ENCODE measurements at regions not wholly inside any gene's neighbourhood (a gene's known extent, or its start where the extent isn't known, plus 50 kb on each side); places are given as distances from the start of the nearest gene placed in this dataset.
"Not testable (repeated sequence)": the region's sequence is repeated elsewhere in the genome, so short reads cannot be mapped to it uniquely, and the experiment has no call there.

DNA sequence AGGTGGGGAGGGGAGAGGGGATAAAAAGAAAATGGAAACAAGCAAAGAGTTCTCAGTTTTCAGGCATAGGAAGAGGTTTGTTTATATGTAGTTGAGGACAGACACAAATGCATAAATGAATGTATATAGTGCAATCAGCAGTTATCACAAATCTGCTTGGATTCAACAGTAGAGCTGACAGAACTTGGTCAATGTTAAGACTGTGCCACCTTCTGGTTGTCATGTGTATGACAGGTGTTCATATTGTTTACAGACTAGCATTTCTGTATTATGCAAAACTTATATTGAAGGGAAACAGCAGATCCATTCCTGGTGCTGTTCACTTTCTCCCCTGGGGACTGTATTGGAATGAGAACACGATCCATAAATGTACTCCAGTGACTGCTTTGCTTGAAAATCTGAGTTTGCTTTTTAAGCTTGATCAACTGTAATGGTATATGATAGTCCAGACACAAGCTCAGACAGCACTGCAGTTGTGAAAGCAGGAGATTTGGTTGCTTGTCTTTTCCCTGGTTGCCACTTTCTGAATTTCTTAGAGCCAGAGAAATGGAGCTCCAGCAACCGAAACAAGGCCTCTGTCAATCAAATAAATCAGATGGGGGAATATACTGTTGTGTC, 319.5 kb upstream of the OBI1 start:
- peak; percentile 72 for ATAC-seq

- no peak for ATAC-seq
Observed at GRCh38 chr13:78977311-78977710, 318.4 kb upstream of the OBI1 start.

DNA sequence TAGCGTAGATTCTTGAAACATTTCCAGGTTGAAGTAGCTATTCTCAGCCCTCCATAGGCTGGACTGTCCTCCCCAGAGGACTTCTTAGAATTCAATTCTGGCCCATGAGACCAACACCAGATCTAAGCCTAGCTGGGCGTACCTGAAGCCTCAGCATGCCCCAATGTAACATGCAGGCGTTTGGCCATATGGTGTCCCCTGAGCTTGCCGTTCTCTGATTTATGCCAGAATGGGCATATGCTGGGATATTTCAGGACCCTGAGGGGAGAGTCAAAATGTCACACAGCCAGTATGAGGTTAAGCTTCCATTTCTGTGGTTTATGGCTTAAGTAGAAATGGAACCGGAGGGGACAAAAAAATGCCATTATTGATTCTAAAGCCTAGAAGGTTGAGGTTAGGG, 317.7 kb upstream of the OBI1 start:
- no peak for ATAC-seq

GRCh38 chr13:78972561-78972960, 313.6 kb upstream of the OBI1 start:
- ATAC-seq: no peak

DNA sequence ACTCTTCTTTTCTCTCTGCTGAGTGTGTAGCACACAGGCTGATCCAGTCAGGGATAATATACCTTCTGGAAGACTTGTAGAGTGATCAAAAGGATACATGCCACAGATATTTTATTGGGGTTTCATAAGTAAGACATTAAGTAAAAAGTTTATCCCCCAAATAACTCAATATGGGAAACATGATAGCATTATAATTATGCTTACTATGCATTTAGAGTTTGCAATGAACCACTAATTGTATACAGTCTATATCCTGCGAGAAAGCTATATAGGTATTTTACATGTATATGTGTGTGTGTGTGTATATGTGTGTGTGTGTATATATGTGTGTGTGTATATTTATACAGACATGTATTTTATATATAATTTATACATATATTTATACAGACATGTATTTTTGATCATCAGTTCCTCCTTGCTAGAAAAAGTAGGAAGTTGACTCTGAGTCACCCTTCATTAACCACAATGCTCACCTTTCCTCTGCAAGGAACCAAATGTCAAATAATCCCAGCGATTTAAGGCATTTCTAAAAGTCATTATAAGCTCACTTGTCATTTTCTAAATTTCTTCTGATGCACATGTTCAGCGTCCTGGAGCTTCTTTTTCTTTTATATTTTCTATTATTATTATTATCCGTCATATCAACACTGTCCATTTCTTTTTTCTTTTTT, 312.5 kb upstream of the OBI1 start:
- no peak for ATAC-seq

DNA sequence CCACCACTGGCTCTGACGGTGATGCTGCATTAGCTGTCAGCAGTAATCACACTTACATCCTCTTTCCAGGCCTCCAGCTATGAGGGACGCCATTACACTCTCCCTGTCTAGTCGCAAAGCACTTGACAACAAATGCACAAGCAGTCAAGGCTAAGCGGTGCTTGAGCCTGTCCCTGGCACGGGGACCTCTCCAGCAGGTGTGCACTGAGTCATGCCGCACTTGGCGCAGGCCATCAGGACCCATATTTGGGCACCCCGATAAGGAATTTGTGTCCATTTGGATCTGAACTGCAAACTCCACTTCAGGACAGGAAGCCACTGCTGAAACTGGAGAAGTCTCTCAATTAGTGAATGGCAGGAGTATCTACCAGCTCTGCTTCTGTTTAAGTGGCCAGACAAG, 301.9 kb upstream of the OBI1 start:
- no peak for ATAC-seq

DNA sequence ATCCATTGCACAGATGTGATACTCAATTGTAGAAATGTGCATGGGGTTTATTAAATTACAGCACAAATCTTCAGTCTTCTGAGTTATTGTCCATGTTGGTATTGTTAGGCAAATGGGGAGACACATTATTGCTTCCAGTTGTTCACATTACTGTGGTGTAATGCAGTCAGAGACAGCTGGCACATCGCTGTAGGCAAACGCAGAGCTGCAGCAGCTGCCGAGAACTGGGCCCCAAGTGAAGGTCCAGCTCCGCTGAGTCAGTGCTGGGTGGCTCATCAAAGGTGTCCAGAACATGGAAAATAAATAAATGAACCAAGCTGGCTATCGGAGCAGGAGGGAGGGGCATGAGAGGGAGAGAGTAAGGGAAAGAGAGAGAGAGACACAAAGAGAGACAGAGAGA, 299.1 kb upstream of the OBI1 start:
- no peak for ATAC-seq

DNA sequence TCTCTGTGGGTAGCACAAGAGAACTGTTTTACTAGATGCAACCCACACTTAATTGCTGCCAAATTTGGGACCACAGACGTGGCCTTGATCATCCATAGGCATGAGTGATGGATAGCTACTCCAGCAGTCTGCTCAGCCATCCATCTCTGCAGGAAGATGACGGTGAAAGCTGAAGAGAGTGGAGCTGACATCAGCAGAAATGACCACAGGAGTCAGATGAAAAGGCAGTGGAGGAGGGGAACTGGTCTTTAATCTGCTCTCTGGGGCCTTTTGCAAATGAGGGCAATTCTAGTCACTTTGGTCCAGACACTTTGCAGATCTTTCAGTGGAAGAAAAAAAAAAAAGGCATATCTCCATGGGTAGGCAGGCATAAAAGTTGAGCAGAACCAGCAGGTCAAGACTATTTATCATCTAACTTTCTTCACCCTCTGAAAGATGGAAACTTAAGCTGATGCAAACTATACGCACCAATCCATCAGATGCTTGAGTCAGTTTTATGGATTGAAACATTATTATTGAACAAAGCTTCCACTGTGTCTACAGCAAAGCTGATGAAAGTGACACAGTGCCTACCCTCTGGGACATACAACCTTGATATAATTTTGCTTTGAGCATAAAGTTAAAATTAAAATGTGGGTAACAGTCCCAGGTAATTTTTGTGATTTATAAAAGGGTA, 281.6 kb upstream of the OBI1 start:
- no peak for ATAC-seq

GRCh38 chr13:78934336-78934735, 275.4 kb upstream of the OBI1 start:
- no peak for ATAC-seq

DNA sequence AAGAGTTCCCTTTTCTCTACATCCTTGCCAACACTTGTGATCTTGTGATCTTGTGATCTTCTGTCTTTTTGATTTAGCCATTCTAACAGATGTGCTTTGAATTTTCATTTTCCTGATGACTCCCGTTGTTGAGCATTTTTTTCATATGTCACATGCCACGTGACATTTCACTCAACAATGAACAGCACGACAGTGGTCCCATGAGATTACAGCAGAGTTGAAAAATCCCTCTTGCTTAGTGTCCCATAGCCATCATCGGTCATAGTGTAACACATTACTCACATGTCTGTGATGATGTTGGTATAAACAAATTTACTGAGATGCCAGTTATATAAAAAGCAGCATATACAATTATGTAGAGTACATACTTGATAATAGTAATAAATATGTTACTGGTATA, 256.1 kb upstream of the OBI1 start:
- ATAC-seq: no peak

DNA sequence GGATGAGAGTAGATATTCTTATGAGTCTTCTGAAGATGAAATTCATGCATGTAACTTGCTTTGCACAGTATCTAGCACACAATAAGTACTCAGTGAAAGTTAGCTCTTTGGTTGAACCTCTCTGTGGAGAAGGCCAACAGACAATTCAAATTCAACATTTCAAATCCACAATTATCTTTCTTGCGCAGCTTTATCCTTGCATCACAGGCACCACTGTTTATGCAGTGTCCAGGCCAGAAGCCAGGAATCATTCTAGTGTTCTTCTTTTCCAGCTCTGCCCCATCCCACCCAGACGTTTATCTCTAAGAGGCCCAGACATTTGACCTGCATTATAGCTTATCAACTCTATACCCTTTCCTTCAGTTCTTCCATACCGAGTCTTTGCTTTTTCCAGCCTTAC, 254.7 kb upstream of the OBI1 start:
- ATAC-seq: no peak

DNA sequence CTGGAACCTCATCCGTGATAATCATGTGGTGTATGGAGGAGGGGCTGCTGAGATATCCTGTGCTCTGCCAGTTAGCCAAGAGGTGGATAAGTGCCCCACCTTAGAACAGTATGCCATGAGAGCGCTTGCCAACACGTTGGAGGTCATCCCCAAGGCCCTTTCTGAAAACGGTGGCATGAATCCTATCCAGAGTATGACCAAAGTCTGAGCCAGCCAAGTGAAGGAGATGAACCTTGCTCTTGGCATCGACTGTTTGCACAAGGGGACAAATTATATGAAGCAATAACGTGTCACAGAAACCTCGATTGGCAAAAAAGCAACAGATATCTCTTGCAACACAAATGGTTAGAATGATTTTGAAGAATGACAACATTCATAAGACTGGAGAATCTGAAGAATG, 251.2 kb upstream of the OBI1 start:
- no peak for ATAC-seq

DNA sequence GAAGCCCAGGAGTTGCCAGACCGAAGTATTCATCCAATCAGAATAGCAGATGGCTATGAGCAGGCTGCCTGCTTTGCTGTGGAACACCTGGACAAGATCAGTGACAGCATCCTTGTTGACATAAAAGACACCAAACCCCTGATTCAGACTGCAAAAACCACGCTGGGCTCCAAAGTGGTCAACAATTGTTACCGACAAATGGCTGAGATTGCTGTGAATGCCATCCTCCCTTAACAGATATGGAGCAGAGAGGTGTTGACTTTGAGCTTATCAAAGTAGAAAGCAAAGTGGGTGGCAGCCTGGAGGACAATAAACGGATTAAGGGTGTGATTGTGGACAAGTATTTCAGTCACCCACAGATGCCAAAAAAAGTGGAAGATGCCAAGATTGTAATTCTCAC, 250.3 kb upstream of the OBI1 start:
- ATAC-seq: no peak

DNA sequence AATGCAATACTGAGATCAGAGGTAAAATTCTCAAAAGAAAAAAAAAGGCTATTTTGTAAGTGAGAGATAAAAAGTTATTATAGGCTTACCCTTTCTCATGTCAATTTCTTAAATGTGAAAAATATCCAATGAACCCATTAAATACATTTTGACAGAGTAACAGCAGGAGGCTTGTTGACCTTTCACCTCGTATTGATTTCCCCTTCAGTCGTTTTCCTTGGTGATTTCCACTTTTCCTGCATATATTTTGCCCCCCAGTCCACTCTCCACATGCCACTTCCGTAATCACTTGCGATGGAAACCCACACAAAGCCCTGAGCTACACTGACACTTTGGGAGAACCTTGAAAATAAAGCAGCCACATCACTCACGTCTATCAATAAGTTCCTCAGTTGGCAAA, 248.1 kb upstream of the OBI1 start:
- no peak for ATAC-seq

DNA sequence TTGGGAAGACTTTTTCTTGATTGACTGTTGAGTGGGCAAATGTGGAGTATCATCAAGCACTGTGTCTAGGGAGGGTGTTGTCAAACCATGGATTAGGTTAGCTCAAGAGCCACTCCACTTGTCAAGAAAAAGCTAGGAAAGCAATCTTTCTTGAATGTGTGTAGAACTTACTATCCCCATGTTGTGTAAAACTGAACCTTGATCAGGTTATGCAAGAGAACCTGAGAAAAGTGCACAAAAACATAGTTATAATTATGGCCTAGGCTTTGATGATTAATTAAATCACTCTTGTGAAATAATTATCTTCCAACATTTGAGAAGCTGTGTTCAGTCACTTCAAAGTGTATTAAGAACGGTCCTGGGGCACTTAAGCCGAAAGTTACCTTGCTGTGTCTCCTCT, 238.2 kb upstream of the OBI1 start:
- ATAC-seq: no peak

DNA sequence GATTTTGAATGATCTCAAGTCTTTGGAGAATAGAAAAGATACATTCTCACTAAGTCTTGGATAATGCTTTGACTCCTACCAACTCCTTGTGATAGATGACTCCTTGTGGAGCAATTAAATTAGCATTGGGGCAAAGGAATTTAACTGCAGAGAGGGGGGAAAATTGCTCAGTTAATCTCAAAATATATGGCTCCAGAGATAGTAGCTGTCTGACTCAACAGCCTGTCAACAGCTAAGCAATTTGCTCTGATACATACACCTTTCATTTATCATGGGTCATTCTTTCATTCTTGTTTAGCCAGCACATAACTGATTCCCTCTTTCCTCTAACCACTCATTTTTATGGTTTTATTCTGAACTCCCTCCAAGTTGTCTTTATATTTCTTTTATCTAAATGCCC, 225.6 kb upstream of the OBI1 start:
- no peak for ATAC-seq

DNA sequence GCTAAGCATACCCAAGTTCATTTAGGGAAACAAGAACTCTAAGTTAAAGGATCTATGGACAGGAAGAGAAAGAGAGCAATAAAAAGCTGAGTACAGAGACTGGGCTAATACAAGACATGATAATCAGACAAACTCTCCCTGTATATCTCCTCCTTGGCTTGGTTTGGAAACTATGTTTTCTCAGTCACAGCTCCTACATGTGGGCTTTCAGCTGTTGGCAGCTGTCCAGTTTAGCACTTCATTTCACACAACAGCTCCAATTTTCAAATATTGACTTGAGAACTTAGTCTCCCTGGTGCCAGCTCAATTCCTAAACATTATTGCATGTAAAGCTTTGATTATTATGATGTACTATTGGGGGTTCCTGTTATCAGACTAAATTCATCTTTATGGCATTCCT, 222.8 kb upstream of the OBI1 start:
- ATAC-seq: no peak

GRCh38 chr13:78881054-78881453, 222.1 kb upstream of the OBI1 start:
- no peak for ATAC-seq

DNA sequence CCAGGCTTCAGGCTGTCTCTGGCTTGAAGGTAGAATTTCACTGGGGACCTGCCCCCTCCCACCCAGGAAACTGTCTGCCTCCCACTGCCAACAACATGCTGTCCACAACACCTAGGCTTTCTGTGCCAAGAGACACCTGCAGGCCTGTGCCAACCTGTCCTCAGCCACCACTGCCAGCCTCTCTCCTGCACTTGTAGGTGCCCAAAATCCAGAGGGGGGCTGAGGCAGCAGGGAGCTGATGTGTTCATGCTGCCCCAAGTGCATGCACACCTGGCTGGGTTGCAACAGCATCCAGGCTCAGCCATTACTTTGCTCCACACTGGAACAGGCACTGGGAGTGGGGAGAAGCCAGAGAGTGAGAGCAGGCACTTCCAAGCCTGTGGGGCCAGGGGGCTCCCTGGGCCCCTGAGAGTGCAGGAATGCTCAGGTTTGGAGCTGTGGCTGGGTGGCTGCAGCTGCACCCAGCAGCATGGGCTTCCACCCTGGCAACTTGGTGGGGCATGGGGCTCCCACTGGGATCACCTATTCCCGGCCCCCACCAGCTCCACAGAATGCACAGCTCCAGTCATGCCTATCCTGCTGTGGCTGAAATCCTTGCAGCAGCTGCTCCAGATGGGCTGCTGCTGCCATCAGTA, 218.1 kb upstream of the OBI1 start:
- no peak for ATAC-seq

GRCh38 chr13:78875792-78876580, 217.0 kb upstream of the OBI1 start:
- ATAC-seq: no peak

DNA sequence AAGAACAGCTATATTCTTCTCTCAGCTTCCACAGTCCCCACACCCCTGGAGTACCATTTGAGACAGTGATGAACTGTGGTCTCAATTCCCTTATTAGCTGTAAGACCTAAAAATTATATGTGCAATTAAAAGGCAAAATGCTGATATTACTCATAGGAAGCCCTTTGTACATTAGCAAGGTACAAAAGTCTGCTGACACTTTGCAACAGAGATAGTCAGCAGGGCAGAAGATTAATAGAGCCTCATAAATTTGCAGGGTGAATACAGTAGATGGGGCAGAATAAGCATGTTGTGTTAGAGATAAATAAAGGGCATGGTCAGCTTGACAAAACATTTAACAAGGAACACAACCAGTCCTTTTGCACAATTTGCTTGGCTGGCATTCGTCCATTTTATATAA, 210.0 kb upstream of the OBI1 start:
- ATAC-seq: no peak

GRCh38 chr13:78867655-78868054, 208.7 kb upstream of the OBI1 start:
- no peak for ATAC-seq

DNA sequence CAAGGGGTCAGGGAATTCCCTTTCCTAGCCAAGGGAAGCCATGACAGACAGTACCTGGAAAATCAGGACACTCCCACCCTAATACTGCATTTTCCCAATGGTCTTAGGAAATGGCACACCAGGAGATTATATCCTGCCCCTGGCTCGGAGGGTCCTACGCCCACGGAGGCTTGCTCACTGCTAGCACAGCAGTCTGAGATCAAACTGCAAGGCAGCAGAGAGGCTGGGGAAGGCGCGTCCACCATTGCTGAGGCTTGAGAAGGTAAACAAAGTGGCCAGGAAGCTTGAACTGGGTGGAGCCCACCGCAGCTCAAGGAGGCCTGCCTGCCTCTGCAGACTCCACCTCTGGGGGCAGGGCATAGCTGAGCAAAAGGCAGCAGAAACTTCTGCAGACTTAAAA, 207.1 kb upstream of the OBI1 start:
- ATAC-seq: not testable (repeated sequence)
